Eye (tissue), 1 donor: ENCODE measurements at regions not wholly inside any gene's neighbourhood (a gene's known extent, or its start where the extent isn't known, plus 50 kb on each side); places are given as distances from the start of the nearest gene placed in this dataset.
A peak's percentile ranks its signal among the peaks of the same experiment; 100 is the strongest.

Experiments used
- DNase-seq: peaks from one replicate; pipeline ENCODE4 v3.0.0-alpha.2; 2015

GRCh38 chrX:93598076-93598475 lies 75.3 kb downstream of the NAP1L3 start:
- DNase-seq = no peak

- peak; percentile 2 for DNase-seq
Observed at GRCh38 chrX:93594780-93595179, 78.6 kb downstream of the NAP1L3 start.

GRCh38 chrX:93593966-93594365 lies 79.4 kb downstream of the NAP1L3 start:
- no peak for DNase-seq

- DNase-seq = no peak
Observed at GRCh38 chrX:93591398-93591797, 82.0 kb downstream of the NAP1L3 start.

GRCh38 chrX:93585661-93586060 lies 87.7 kb downstream of the NAP1L3 start:
- no peak for DNase-seq

GRCh38 chrX:93580634-93581033 lies 92.7 kb downstream of the NAP1L3 start:
- DNase-seq = no peak

GRCh38 chrX:93538575-93538974 lies 134.8 kb downstream of the NAP1L3 start:
- peak; percentile 6 for DNase-seq

GRCh38 chrX:93528917-93529316 lies 144.5 kb downstream of the NAP1L3 start:
- no peak for DNase-seq
